ENCODE measurements at regions not wholly inside any gene's neighbourhood (a gene's known extent, or its start where the extent isn't known, plus 50 kb on each side); places are given as distances from the start of the nearest gene placed in this dataset.

DNA sequence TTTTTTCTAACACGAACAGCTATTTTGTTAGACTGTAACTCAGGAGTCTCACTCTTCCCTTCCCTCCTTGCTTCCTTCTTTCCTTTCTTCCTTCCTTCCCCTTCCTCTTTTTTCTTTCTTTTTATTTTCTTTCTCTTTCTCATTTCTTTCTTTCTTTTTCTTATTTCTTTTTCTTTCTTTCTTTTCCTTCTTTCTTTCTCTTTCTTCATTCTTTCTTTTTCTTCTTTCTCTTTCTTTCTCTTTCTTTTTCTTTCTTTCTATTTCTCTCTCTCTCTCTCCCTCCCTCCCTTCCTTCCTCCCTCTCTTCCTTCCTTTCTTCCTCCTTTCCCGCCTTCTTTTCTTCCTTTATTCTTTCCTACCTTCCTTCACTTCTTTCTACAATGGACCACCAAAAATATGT is 1443.0 kb upstream of the LRRTM3 start:
- TF ChIP-seq, protein P1, sequence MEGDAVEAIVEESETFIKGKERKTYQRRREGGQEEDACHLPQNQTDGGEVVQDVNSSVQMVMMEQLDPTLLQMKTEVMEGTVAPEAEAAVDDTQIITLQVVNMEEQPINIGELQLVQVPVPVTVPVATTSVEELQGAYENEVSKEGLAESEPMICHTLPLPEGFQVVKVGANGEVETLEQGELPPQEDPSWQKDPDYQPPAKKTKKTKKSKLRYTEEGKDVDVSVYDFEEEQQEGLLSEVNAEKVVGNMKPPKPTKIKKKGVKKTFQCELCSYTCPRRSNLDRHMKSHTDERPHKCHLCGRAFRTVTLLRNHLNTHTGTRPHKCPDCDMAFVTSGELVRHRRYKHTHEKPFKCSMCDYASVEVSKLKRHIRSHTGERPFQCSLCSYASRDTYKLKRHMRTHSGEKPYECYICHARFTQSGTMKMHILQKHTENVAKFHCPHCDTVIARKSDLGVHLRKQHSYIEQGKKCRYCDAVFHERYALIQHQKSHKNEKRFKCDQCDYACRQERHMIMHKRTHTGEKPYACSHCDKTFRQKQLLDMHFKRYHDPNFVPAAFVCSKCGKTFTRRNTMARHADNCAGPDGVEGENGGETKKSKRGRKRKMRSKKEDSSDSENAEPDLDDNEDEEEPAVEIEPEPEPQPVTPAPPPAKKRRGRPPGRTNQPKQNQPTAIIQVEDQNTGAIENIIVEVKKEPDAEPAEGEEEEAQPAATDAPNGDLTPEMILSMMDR (IDR thresholded peaks at IDR 0.05; ENCODE audit: low read length) = no peak
- TF ChIP-seq EZH2 (optimal IDR thresholded peaks at IDR 0.05; ENCODE audit: low read depth, low read length) = no peak
- no peak for TF ChIP-seq EZH2phosphoT487 (IDR thresholded peaks at IDR 0.05; ENCODE audit: low read length)

Measured in MM.1S (cell line).